CD4-positive, CD25-positive, alpha-beta regulatory T cell (primary cell): ENCODE measurements at regions not wholly inside any gene's neighbourhood (a gene's known extent, or its start where the extent isn't known, plus 50 kb on each side); places are given as distances from the start of the nearest gene placed in this dataset.

Experiments used
- ATAC-seq, 2 donors: fragments of 150-1000 bp; cut with Tn5 transposase; one replicate each; pipeline ENCODE4 v1.10.0; 2021; ENCODE audit warnings: low read depth in 2 of 2, moderate number of reproducible peaks in 2 of 2, moderate library complexity in 1 of 2
- DNase-seq, 3 donors: peaks; one replicate each; pipeline versions ENCODE4 v3.0.0 to v3.0.0-alpha.2; 2012 to 2022; ENCODE audit warnings: mixed read lengths in 1 of 3
- H3K27ac ChIP-seq: one replicate; pipeline ENCODE4 v1.7.0; 2013; ENCODE audit warnings: mild to moderate bottlenecking, low read length; ENCODE audit not compliant: insufficient read depth, poor library complexity, severe bottlenecking
- H3K27me3 ChIP-seq: one replicate; pipeline ENCODE4 v1.7.0; 2013; ENCODE audit warnings: low read length; ENCODE audit not compliant: control insufficient read depth, insufficient read depth
- H3K36me3 ChIP-seq: one replicate; pipeline ENCODE4 v1.7.0; 2013; ENCODE audit warnings: mild to moderate bottlenecking, low read length, moderate library complexity; ENCODE audit not compliant: control insufficient read depth, insufficient read depth
- H3K4me1 ChIP-seq: 2 replicates; pipeline ENCODE4 v1.7.0; 2013; ENCODE audit warnings: mild to moderate bottlenecking, low read length; ENCODE audit not compliant: insufficient read depth, control insufficient read depth, poor library complexity, severe bottlenecking
- H3K4me3 ChIP-seq: one replicate; pipeline ENCODE4 v1.7.0; 2013; ENCODE audit warnings: low read depth, mild to moderate bottlenecking, low read length, moderate library complexity
- H3K9me3 ChIP-seq, 2 experiments: 1 replicate in 1 of 2; 2 replicates in 1 of 2; pipeline ENCODE4 v1.7.0; 2013; ENCODE audit warnings: low read length in 2 of 2, mild to moderate bottlenecking in 1 of 2, moderate library complexity in 1 of 2; ENCODE audit not compliant: control insufficient read depth in 2 of 2
- H3K27ac Mint-ChIP-seq, 3 donors: one replicate each; pipeline ENCODE4 v1.8.0; 2020 to 2022; ENCODE audit warnings: mild to moderate bottlenecking in 3 of 3, mixed read lengths in 3 of 3, moderate library complexity in 2 of 3
- H3K27me3 Mint-ChIP-seq: one replicate; pipeline ENCODE4 v1.8.0; 2022; ENCODE audit warnings: mild to moderate bottlenecking, mixed read lengths
- H3K36me3 Mint-ChIP-seq: one replicate; pipeline ENCODE4 v1.8.0; 2020; ENCODE audit warnings: mixed read lengths
- H3K4me1 Mint-ChIP-seq, 4 donors: one replicate each; pipeline ENCODE4 v1.8.0; 2020 to 2022; ENCODE audit warnings: mixed read lengths in 4 of 4, mild to moderate bottlenecking in 1 of 4
- H3K4me3 Mint-ChIP-seq, 4 donors: one replicate each; pipeline ENCODE4 v1.8.0; 2020 to 2022; ENCODE audit warnings: mild to moderate bottlenecking in 4 of 4, mixed read lengths in 4 of 4, moderate library complexity in 3 of 4
- H3K9me3 Mint-ChIP-seq, 7 donors: one replicate each; pipeline ENCODE4 v1.8.0; 2020 to 2022; ENCODE audit warnings: mixed read lengths in 7 of 7, mild to moderate bottlenecking in 3 of 7, moderate library complexity in 2 of 7

- Mint-ChIP-seq H3K27ac (no peak overlapping the region), H3K4me1 (peaks cover 0 to 11% (median 4%) of the 10 kb centered on the region in 4 donors), H3K36me3 (peaks cover 5% of the 10 kb centered on the region), H3K9me3 (peaks cover 0 to 9% (median 2%) of the 10 kb centered on the region in 7 donors), H3K4me3 (no peak overlapping the region), H3K27me3 (peaks cover 20% of the 10 kb centered on the region)
- H3K4me1 ChIP-seq = no peaks in the 10 kb centered on the region
- no peaks in the 10 kb centered on the region for H3K9me3 ChIP-seq
- H3K36me3 ChIP-seq = no peaks in the 10 kb centered on the region
- H3K27me3 ChIP-seq = no peaks in the 10 kb centered on the region
- ATAC-seq (no peak), DNase-seq (no peak)
- H3K4me3 ChIP-seq = no peak overlapping the region
- H3K27ac ChIP-seq = no peak overlapping the region
These were observed 774.0 kb downstream of the VRK1 start for GRCh38 chr14:97571201-97571600.

GRCh38 chr14:97571866-97572555 is 774.8 kb downstream of the VRK1 start:
- H3K4me1 Mint-ChIP-seq = peaks cover 0 to 11% (median 4%) of the 10 kb centered on the region in 4 donors
- peaks cover 5% of the 10 kb centered on the region for H3K36me3 Mint-ChIP-seq
- H3K36me3 ChIP-seq = no peaks in the 10 kb centered on the region
- ATAC-seq = no peak
- H3K27me3 ChIP-seq = no peaks in the 10 kb centered on the region
- H3K27me3 Mint-ChIP-seq = peaks cover 20% of the 10 kb centered on the region
- H3K4me3 Mint-ChIP-seq = no peak overlapping the region
- no peak overlapping the region for H3K27ac ChIP-seq
- peak overlapping the region in 2 of 3 donors; percentile 15 to 63 for H3K27ac Mint-ChIP-seq
- no peak overlapping the region for H3K4me3 ChIP-seq
- H3K9me3 ChIP-seq = no peaks in the 10 kb centered on the region
- no peaks in the 10 kb centered on the region for H3K4me1 ChIP-seq
- H3K9me3 Mint-ChIP-seq = peaks cover 0 to 9% (median 2%) of the 10 kb centered on the region in 7 donors
- DNase-seq = no peak

- peaks cover 0 to 11% (median 4%) of the 10 kb centered on the region in 4 donors for H3K4me1 Mint-ChIP-seq
- H3K27ac Mint-ChIP-seq = no peak overlapping the region
- Histone ChIP-seq H3K4me1 (no peaks in the 10 kb centered on the region), H3K27me3 (no peaks in the 10 kb centered on the region), H3K36me3 (no peaks in the 10 kb centered on the region), H3K27ac (no peak overlapping the region), H3K9me3 (no peaks in the 10 kb centered on the region), H3K4me3 (no peak overlapping the region)
- no peak for ATAC-seq
- H3K27me3 Mint-ChIP-seq = peaks cover 16% of the 10 kb centered on the region
- peaks cover 5% of the 10 kb centered on the region for H3K36me3 Mint-ChIP-seq
- DNase-seq = no peak
- peaks cover 0 to 11% (median 2%) of the 10 kb centered on the region in 7 donors for H3K9me3 Mint-ChIP-seq
- no peak overlapping the region for H3K4me3 Mint-ChIP-seq
These were observed 775.6 kb downstream of the VRK1 start for GRCh38 chr14:97572583-97573458.

- no peaks in the 10 kb centered on the region for H3K4me1 ChIP-seq
- no peak overlapping the region for H3K4me3 ChIP-seq
- no peak overlapping the region for H3K27ac ChIP-seq
- Mint-ChIP-seq H3K4me3 (no peak overlapping the region), H3K36me3 (peaks cover 5% of the 10 kb centered on the region), H3K27ac (no peak overlapping the region), H3K27me3 (no peaks in the 10 kb centered on the region), H3K9me3 (peaks cover 0 to 11% (median 2%) of the 10 kb centered on the region in 7 donors), H3K4me1 (peaks cover 0 to 23% (median 10%) of the 10 kb centered on the region in 4 donors)
- H3K36me3 ChIP-seq = no peaks in the 10 kb centered on the region
- no peaks in the 10 kb centered on the region for H3K9me3 ChIP-seq
- DNase-seq = no peak
- no peak for ATAC-seq
- H3K27me3 ChIP-seq = no peaks in the 10 kb centered on the region
These were observed 778.5 kb downstream of the VRK1 start for GRCh38 chr14:97575677-97576076.

GRCh38 chr14:97578982-97579548 is 781.9 kb downstream of the VRK1 start:
- Mint-ChIP-seq H3K4me1 (peaks cover 0 to 23% (median 11%) of the 10 kb centered on the region in 4 donors), H3K27me3 (no peaks in the 10 kb centered on the region), H3K27ac (no peak overlapping the region), H3K9me3 (peaks cover 0 to 7% (median 2%) of the 10 kb centered on the region in 7 donors), H3K36me3 (peaks cover 5% of the 10 kb centered on the region), H3K4me3 (no peak overlapping the region)
- Histone ChIP-seq H3K4me1 (no peaks in the 10 kb centered on the region), H3K36me3 (no peaks in the 10 kb centered on the region), H3K27me3 (no peaks in the 10 kb centered on the region), H3K4me3 (no peak overlapping the region), H3K9me3 (no peaks in the 10 kb centered on the region), H3K27ac (no peak overlapping the region)
- ATAC-seq (no peak), DNase-seq (no peak)

GRCh38 chr14:97581016-97581415 is 783.8 kb downstream of the VRK1 start:
- no peak overlapping the region for H3K4me3 Mint-ChIP-seq
- Histone ChIP-seq H3K4me3 (no peak overlapping the region), H3K36me3 (no peaks in the 10 kb centered on the region), H3K4me1 (no peaks in the 10 kb centered on the region), H3K27ac (no peak overlapping the region), H3K27me3 (no peaks in the 10 kb centered on the region), H3K9me3 (no peaks in the 10 kb centered on the region)
- no peak overlapping the region for H3K27ac Mint-ChIP-seq
- peaks cover 0 to 12% (median 7%) of the 10 kb centered on the region in 4 donors for H3K4me1 Mint-ChIP-seq
- ATAC-seq (no peak), DNase-seq (no peak)
- H3K36me3 Mint-ChIP-seq = no peaks in the 10 kb centered on the region
- peaks cover 0 to 3% (median 0%) of the 10 kb centered on the region in 7 donors for H3K9me3 Mint-ChIP-seq
- H3K27me3 Mint-ChIP-seq = no peaks in the 10 kb centered on the region

GRCh38 chr14:97582022-97582421 is 784.8 kb downstream of the VRK1 start:
- Mint-ChIP-seq H3K9me3 (peaks cover 0 to 4% (median 1%) of the 10 kb centered on the region in 7 donors), H3K4me1 (peaks cover 0 to 12% (median 9%) of the 10 kb centered on the region in 4 donors), H3K27me3 (no peaks in the 10 kb centered on the region), H3K36me3 (no peaks in the 10 kb centered on the region), H3K27ac (no peak overlapping the region), H3K4me3 (no peak overlapping the region)
- no peak for ATAC-seq
- DNase-seq = no peak
- H3K4me3 ChIP-seq = no peak overlapping the region
- H3K9me3 ChIP-seq = no peaks in the 10 kb centered on the region
- H3K36me3 ChIP-seq = no peaks in the 10 kb centered on the region
- H3K27ac ChIP-seq = no peak overlapping the region
- H3K27me3 ChIP-seq = no peaks in the 10 kb centered on the region
- no peaks in the 10 kb centered on the region for H3K4me1 ChIP-seq
